ENCODE measurements at regions not wholly inside any gene's neighbourhood (a gene's known extent, or its start where the extent isn't known, plus 50 kb on each side); places are given as distances from the start of the nearest gene placed in this dataset.

DNA sequence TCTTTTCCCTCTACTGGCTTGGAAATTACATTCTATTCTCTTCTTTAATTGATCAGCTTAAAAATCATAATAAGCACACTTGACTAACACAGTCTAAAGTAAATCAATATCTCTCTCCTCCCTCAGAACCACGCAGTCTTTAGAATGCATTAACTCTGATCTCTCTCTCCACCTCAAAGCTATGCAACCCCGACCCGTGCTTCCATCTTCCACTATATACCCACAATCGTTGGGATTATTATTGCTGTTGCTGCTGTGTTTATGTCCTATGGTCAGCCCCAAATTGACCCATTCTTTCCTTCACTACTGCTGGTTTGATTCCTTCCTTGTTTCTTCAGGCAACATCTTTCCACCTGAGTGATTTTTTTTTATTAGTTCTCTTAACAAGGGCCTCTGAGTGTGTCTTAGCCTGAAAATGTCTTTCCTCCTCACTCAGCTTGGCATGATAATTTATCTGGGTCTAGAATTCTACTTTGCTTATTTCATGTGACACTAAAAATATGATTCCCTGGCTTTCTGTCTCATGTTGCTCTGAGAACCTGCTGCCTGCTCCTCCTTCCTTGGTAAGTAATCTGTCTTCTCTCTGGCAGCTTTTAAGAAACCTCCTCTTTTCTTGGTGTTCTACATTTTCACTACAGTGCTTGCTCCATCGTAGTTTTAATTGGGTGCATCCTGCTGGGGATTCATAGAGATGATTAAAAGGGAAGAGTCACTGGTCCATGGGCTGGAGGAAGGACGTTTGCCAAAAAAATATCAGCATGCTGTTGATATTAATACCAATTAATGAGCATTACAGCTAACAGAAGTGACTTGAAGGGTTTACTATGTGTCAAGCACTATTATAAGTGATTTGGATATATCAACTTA lies 472.2 kb downstream of the MATN1 start:
- TF ChIP-seq, protein P1, sequence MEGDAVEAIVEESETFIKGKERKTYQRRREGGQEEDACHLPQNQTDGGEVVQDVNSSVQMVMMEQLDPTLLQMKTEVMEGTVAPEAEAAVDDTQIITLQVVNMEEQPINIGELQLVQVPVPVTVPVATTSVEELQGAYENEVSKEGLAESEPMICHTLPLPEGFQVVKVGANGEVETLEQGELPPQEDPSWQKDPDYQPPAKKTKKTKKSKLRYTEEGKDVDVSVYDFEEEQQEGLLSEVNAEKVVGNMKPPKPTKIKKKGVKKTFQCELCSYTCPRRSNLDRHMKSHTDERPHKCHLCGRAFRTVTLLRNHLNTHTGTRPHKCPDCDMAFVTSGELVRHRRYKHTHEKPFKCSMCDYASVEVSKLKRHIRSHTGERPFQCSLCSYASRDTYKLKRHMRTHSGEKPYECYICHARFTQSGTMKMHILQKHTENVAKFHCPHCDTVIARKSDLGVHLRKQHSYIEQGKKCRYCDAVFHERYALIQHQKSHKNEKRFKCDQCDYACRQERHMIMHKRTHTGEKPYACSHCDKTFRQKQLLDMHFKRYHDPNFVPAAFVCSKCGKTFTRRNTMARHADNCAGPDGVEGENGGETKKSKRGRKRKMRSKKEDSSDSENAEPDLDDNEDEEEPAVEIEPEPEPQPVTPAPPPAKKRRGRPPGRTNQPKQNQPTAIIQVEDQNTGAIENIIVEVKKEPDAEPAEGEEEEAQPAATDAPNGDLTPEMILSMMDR (IDR thresholded peaks at IDR 0.05), result no peak
- no peak for TF ChIP-seq POLR2A (IDR thresholded peaks at IDR 0.05)

All from ovary (tissue), 3 donors.